Neural crest cell (in vitro differentiated cells): ENCODE measurements at regions not wholly inside any gene's neighbourhood (a gene's known extent, or its start where the extent isn't known, plus 50 kb on each side); places are given as distances from the start of the nearest gene placed in this dataset.

ENCODE experiments used
- DNase-seq: peaks from one replicate; pipeline ENCODE4 v3.0.0; 2021; ENCODE audit warnings: low read depth, mixed read lengths, low spot score
- H3K27ac Mint-ChIP-seq: one replicate; pipeline ENCODE4 v1.8.0; 2021; ENCODE audit warnings: mild to moderate bottlenecking, mixed read lengths; ENCODE audit not compliant: unreplicated experiment
- H3K27me3 Mint-ChIP-seq: 2 replicates; pipeline ENCODE4 v1.8.0; 2021; ENCODE audit warnings: low read depth, mild to moderate bottlenecking, mixed read lengths
- H3K36me3 Mint-ChIP-seq: 2 replicates; pipeline ENCODE4 v1.8.0; 2021; ENCODE audit warnings: low read depth, mild to moderate bottlenecking, mixed read lengths
- H3K4me1 Mint-ChIP-seq: 2 replicates; pipeline ENCODE4 v1.8.0; 2021; ENCODE audit warnings: mixed read lengths
- H3K4me3 Mint-ChIP-seq: one replicate; pipeline ENCODE4 v1.8.0; 2021; ENCODE audit warnings: mild to moderate bottlenecking, mixed read lengths
- H3K9me3 Mint-ChIP-seq: 2 replicates; pipeline ENCODE4 v1.8.0; 2021; ENCODE audit warnings: mixed read lengths
- CTCF ChIP-seq: fragments of 200-600 bp; sonication (generic); conservative IDR thresholded peaks from 2 replicates; pipeline ENCODE4 v1.5.0; 2021; ENCODE audit warnings: antibody characterized with exemption, mild to moderate bottlenecking

DNA sequence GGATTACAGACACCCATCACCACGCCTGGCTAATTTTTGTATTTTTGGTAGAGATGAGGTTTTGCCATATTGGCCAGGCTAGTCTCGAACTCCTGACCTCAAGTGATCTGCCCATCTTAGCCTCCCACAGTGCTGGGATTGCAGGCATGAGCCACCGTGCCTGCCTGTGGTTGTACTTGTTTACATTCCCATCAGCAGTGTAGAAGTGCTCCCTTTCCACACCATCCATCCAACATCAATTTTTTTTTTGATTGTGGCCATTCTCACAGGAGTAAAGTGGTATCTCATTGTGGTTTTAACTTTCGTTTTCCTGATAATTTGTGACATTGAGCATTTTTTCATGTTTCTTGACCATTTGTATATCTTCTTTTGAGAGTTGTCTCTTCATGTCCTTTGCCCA, 1019.4 kb upstream of the SLC10A2 start:
- no peak overlapping the region for H3K27ac Mint-ChIP-seq
- no peaks in the 10 kb centered on the region for H3K4me1 Mint-ChIP-seq
- no peaks in the 10 kb centered on the region for H3K27me3 Mint-ChIP-seq
- H3K36me3 Mint-ChIP-seq: peaks cover 3% of the 10 kb centered on the region
- peaks cover 12% of the 10 kb centered on the region for H3K9me3 Mint-ChIP-seq
- TF ChIP-seq CTCF: no peak
- DNase-seq: no peak
- H3K4me3 Mint-ChIP-seq: no peak overlapping the region

- no peak for TF ChIP-seq CTCF
- H3K27me3 Mint-ChIP-seq: no peaks in the 10 kb centered on the region
- peak overlapping the region; percentile 10 for H3K27ac Mint-ChIP-seq
Measured at GRCh38 chr13:104074326-104074725, 1008.1 kb upstream of the SLC10A2 start.

GRCh38 chr13:104071806-104072205, 1005.6 kb upstream of the SLC10A2 start:
- no peak for DNase-seq
- Mint-ChIP-seq H3K27me3 (no peaks in the 10 kb centered on the region), H3K4me1 (no peaks in the 10 kb centered on the region), H3K27ac (no peak overlapping the region), H3K36me3 (no peaks in the 10 kb centered on the region), H3K9me3 (peaks cover 4% of the 10 kb centered on the region), H3K4me3 (no peak overlapping the region)
- TF ChIP-seq CTCF: no peak

More at GRCh38 chr13:104074326-104074725, 1008.1 kb upstream of the SLC10A2 start:
- Mint-ChIP-seq H3K4me3 (no peak overlapping the region), H3K4me1 (no peaks in the 10 kb centered on the region), H3K9me3 (peaks cover 10% of the 10 kb centered on the region), H3K36me3 (no peaks in the 10 kb centered on the region)
- no peak for DNase-seq

DNA sequence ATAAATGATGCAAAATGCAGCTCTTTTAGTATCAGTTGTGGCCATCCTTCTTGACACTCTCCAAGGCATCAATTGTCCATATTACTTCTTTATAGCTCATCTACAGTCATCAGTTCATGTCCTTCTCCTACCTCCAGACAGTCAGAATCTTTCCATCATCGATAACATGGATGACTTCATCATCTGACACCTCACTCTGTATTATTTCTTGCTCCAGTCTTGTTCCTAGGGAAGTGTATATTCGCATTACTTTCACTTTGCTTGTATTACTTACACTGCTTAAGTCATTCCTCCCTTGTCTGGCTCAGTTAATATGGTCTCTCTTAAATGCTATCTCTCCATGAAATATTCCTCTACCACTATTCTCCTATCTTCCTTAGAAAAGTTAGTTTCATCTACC, 999.1 kb upstream of the SLC10A2 start:
- Mint-ChIP-seq H3K27me3 (no peaks in the 10 kb centered on the region), H3K36me3 (no peaks in the 10 kb centered on the region), H3K4me1 (no peaks in the 10 kb centered on the region), H3K4me3 (no peak overlapping the region), H3K27ac (no peak overlapping the region), H3K9me3 (no peaks in the 10 kb centered on the region)
- no peak for TF ChIP-seq CTCF
- no peak for DNase-seq

- H3K4me3 Mint-ChIP-seq: no peak overlapping the region
- H3K9me3 Mint-ChIP-seq: no peaks in the 10 kb centered on the region
- no peaks in the 10 kb centered on the region for H3K4me1 Mint-ChIP-seq
- no peaks in the 10 kb centered on the region for H3K27me3 Mint-ChIP-seq
- H3K36me3 Mint-ChIP-seq: no peaks in the 10 kb centered on the region
- DNase-seq: no peak
- no peak for TF ChIP-seq CTCF
- no peak overlapping the region for H3K27ac Mint-ChIP-seq
Measured at GRCh38 chr13:104057861-104058260, 991.6 kb upstream of the SLC10A2 start.

- peaks cover 13% of the 10 kb centered on the region for H3K4me1 Mint-ChIP-seq
- no peaks in the 10 kb centered on the region for H3K9me3 Mint-ChIP-seq
- no peak for DNase-seq
- H3K4me3 Mint-ChIP-seq: no peak overlapping the region
- no peaks in the 10 kb centered on the region for H3K27me3 Mint-ChIP-seq
- no peak overlapping the region for H3K27ac Mint-ChIP-seq
- TF ChIP-seq CTCF: no peak
- H3K36me3 Mint-ChIP-seq: no peaks in the 10 kb centered on the region
Measured at GRCh38 chr13:104045907-104046306, 979.7 kb upstream of the SLC10A2 start.
